ENCODE measurements at regions not wholly inside any gene's neighbourhood (a gene's known extent, or its start where the extent isn't known, plus 50 kb on each side); places are given as distances from the start of the nearest gene placed in this dataset.

GRCh38 chr5:74418261-74418660, 222.3 kb downstream of the ENC1 start:
- intact Hi-C loops (cut with micrococcal nuclease; ENCODE audit: unreplicated experiment) = no loop called here
- H3K4me1 ChIP-seq (ENCODE audit: control insufficient read depth, insufficient read depth, low read length) = no peaks in the 10 kb centered on the region

More at GRCh38 chr5:74418261-74418660, 222.3 kb downstream of the ENC1 start:
- in situ Hi-C loops (cut with MboI) = no loop called here
- no peak overlapping the region for H3K9ac ChIP-seq (ENCODE audit: control insufficient read depth, insufficient read depth, low read length)
- ChIA-PET POLR2A (interaction anchor here (1.0 kb wide), 1 partner anchor 10 kb away, joined by 3 read pairs; no protein-coding TSS in a partner anchor), SMC1A (ENCODE audit: uncharacterized antibody, unreplicated experiment) (interaction anchor here (0.6 to 2.2 kb wide), 7 partner anchors 13 to 170 kb away, joined by 3 to 7 read pairs (median 4); no protein-coding TSS in a partner anchor), CTCF (interaction anchor here (1.1 to 1.5 kb wide), 2 partner anchors 24 to 223 kb away, joined by 3 to 4 read pairs; no protein-coding TSS in a partner anchor), RAD21 (ENCODE audit: unreplicated experiment) (interaction anchor here (0.7 to 1.9 kb wide), 2 partner anchors 14 to 47 kb away, joined by 3 to 4 read pairs; no protein-coding TSS in a partner anchor)
- no peaks in the 10 kb centered on the region for H4K20me1 ChIP-seq (ENCODE audit: control insufficient read depth, insufficient read depth)
- no peaks in the 10 kb centered on the region for H3K27me3 ChIP-seq (replicated peaks in 1 of 2; ENCODE audit: control insufficient read depth in 2 of 2, insufficient read depth in 2 of 2, low read length in 1 of 2)
- DNase-seq (ENCODE audit: low read depth, low spot score) (no peak), FAIRE-seq (no peak), ATAC-seq (no peak)
- TF ChIP-seq ATF2 (IDR thresholded peaks at IDR 0.05; ENCODE audit: low read length) (no peak), ETV6 (conservative IDR thresholded peaks at IDR 0.05 in 1 of 2, IDR thresholded peaks at IDR 0.05 in 1 of 2; ENCODE audit: borderline replicate concordance in 1 of 2, low read depth in 1 of 2) (no peak), CHD4 (IDR thresholded peaks at IDR 0.05) (no peak), YBX1 (IDR thresholded peaks at IDR 0.05) (no peak), POLR2A (IDR thresholded peaks at IDR 0.05; ENCODE audit: low read depth, low read length) (no peak), CREM (IDR thresholded peaks at IDR 0.05; ENCODE audit: low read depth) (no peak), STAT3 (IDR thresholded peaks at IDR 0.05; ENCODE audit: low read depth, low read length) (no peak), KDM1A (IDR thresholded peaks at IDR 0.05; ENCODE audit: borderline replicate concordance) (no peak), EGR1 (IDR thresholded peaks at IDR 0.05; ENCODE audit: borderline replicate concordance in 1 of 2, low read depth in 2 of 2, low read length in 2 of 2) (no peak), MEF2B (IDR thresholded peaks at IDR 0.05; ENCODE audit: partially characterized antibody, poor library complexity, severe bottlenecking) (no peak), ZBED1 (IDR thresholded peaks at IDR 0.05; ENCODE audit: borderline replicate concordance) (no peak), JUND (IDR thresholded peaks at IDR 0.05; ENCODE audit: low read depth, low read length) (no peak), CBX3 (IDR thresholded peaks at IDR 0.05; ENCODE audit: borderline replicate concordance, low read depth) (no peak)
- TF ChIP-seq, protein P1, sequence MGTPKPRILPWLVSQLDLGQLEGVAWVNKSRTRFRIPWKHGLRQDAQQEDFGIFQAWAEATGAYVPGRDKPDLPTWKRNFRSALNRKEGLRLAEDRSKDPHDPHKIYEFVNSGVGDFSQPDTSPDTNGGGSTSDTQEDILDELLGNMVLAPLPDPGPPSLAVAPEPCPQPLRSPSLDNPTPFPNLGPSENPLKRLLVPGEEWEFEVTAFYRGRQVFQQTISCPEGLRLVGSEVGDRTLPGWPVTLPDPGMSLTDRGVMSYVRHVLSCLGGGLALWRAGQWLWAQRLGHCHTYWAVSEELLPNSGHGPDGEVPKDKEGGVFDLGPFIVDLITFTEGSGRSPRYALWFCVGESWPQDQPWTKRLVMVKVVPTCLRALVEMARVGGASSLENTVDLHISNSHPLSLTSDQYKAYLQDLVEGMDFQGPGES (IDR thresholded peaks at IDR 0.05) = no peak
- TF ChIP-seq, protein P2, sequence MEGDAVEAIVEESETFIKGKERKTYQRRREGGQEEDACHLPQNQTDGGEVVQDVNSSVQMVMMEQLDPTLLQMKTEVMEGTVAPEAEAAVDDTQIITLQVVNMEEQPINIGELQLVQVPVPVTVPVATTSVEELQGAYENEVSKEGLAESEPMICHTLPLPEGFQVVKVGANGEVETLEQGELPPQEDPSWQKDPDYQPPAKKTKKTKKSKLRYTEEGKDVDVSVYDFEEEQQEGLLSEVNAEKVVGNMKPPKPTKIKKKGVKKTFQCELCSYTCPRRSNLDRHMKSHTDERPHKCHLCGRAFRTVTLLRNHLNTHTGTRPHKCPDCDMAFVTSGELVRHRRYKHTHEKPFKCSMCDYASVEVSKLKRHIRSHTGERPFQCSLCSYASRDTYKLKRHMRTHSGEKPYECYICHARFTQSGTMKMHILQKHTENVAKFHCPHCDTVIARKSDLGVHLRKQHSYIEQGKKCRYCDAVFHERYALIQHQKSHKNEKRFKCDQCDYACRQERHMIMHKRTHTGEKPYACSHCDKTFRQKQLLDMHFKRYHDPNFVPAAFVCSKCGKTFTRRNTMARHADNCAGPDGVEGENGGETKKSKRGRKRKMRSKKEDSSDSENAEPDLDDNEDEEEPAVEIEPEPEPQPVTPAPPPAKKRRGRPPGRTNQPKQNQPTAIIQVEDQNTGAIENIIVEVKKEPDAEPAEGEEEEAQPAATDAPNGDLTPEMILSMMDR (IDR thresholded peaks at IDR 0.05 in 2 of 3, conservative IDR thresholded peaks at IDR 0.05 in 1 of 3; ENCODE audit: control insufficient read depth in 2 of 3, extremely low read depth in 1 of 3, insufficient read depth in 1 of 3, low read depth in 3 of 3, low read length in 3 of 3) = no peak
- no peak overlapping the region for H3K4me2 ChIP-seq (ENCODE audit: control insufficient read depth, insufficient read depth)
- no peak overlapping the region for H3K4me3 ChIP-seq
- H2AFZ ChIP-seq (ENCODE audit: control insufficient read depth, low read depth, low read length) = no peak overlapping the region
- no peak overlapping the region for H3K27ac ChIP-seq (ENCODE audit: control insufficient read depth, insufficient read depth)
- no TSS peak for BruUV-seq (replicated peaks)
- H3K9me3 ChIP-seq (replicated peaks; ENCODE audit: control insufficient read depth, insufficient read depth, low read length) = no peaks in the 10 kb centered on the region; the same call in 2 of the 3 replicates
- H3K36me3 ChIP-seq (ENCODE audit: control insufficient read depth in 2 of 2, insufficient read depth in 2 of 2, low read length in 1 of 2) = no peaks in the 10 kb centered on the region
- H3K79me2 ChIP-seq (ENCODE audit: control insufficient read depth, insufficient read depth, low read length) = no peaks in the 10 kb centered on the region
- 53% methylated on average over 1 of the region's 1 CpG for WGBS (ENCODE audit: insufficient coverage, insufficient replicate concordance, low lambda C conversion rate, missing lambda C conversion rate)
